PFSK-1 (cell line): ENCODE measurements at regions not wholly inside any gene's neighbourhood (a gene's known extent, or its start where the extent isn't known, plus 50 kb on each side); places are given as distances from the start of the nearest gene placed in this dataset.

Source experiments
- FOXP2 ChIP-seq: optimal IDR thresholded peaks from 2 replicates; pipeline ENCODE3; 2011; ENCODE audit warnings: borderline replicate concordance, control low read depth, inconsistent platforms; ENCODE audit not compliant: insufficient read depth; ENCODE audit errors: extremely low read length, extremely low read depth
- POLR2AphosphoS5 ChIP-seq: IDR thresholded peaks from 2 replicates; pipeline ENCODE4 v1.6.1; 2012; ENCODE audit warnings: low read depth, mild to moderate bottlenecking, control low read depth, low read length, moderate library complexity
- REST ChIP-seq, 2 experiments: IDR thresholded peaks; 2 replicates each; pipeline versions ENCODE4 v1.6.1 to v1.8.0; 2011 to 2012; ENCODE audit warnings: low read depth in 2 of 2, low read length in 2 of 2, control low read depth in 1 of 2, inconsistent platforms in 1 of 2, mild to moderate bottlenecking in 1 of 2, moderate library complexity in 1 of 2; ENCODE audit not compliant: insufficient read depth in 1 of 2
- TAF1 ChIP-seq: IDR thresholded peaks from 2 replicates; pipeline ENCODE4 v1.6.1; 2012; ENCODE audit warnings: low read length, control low read depth, borderline replicate concordance; ENCODE audit not compliant: insufficient read depth

GRCh38 chr19:28049875-28050274, 1163.1 kb downstream of the UQCRFS1 start:
- TF ChIP-seq FOXP2: no peak
- TF ChIP-seq REST (IDR thresholded peaks at IDR 0.05; ENCODE audit: insufficient read depth in 1 of 2, low read depth in 2 of 2, low read length in 2 of 2): no peak
- no peak for TF ChIP-seq POLR2AphosphoS5
- TF ChIP-seq TAF1: no peak
